ENCODE measurements at regions not wholly inside any gene's neighbourhood (a gene's known extent, or its start where the extent isn't known, plus 50 kb on each side); places are given as distances from the start of the nearest gene placed in this dataset.

DNA sequence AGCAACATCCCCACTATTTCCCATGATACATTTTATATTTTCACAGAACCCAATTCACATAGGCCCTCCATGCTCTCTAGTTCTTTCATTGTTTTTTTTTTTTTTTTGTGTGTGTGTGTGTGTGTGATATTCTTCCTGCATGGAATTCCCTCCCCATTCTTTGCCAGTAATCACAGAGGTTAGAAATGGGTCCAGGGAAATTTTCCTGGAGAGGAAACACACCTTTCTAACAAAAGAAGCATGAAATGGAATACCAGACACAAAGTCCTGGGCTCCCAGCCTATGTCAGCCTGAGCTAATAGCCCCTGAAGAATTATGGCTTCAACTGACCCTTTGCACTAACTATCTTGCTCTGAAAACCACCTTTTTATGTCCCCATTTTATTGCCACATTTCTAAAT is 194.2 kb upstream of the NT5E start:
- DNase-seq = no peak
- Histone ChIP-seq H3K23ac (ENCODE audit: insufficient read length, low read depth, low read length) (no peak overlapping the region), H3K9me3 (ENCODE audit: control insufficient read depth, low read depth, low read length) (no peaks in the 10 kb centered on the region), H3K56ac (ENCODE audit: insufficient read length, low read depth, low read length) (no peak overlapping the region), H4K20me1 (ENCODE audit: control insufficient read depth, insufficient read depth, insufficient read length) (no peaks in the 10 kb centered on the region), H3K4ac (ENCODE audit: low read depth, low read length) (no peak overlapping the region), H2BK120ac (ENCODE audit: low read depth, low read length, poor library complexity, severe bottlenecking) (no peak overlapping the region), H3K18ac (ENCODE audit: insufficient read length, low read depth, low read length) (no peak overlapping the region), H3K27ac (ENCODE audit: insufficient read length, low read depth, low read length) (no peak overlapping the region), H3K9ac (ENCODE audit: extremely low read depth, insufficient read length, low read length) (no peak overlapping the region), H2AFZ (ENCODE audit: low read length) (no peak overlapping the region), H3K14ac (ENCODE audit: insufficient read depth, low read length) (no peak overlapping the region), H4K5ac (ENCODE audit: insufficient read length, low read depth, low read length) (no peak overlapping the region), H2AK5ac (ENCODE audit: insufficient read length, low read length) (no peak overlapping the region), H3K79me2 (ENCODE audit: insufficient read depth, low read length) (no peaks in the 10 kb centered on the region), H3K23me2 (ENCODE audit: insufficient read length, low read depth, low read length, poor library complexity, severe bottlenecking) (no peaks in the 10 kb centered on the region), H2BK5ac (ENCODE audit: insufficient read length, low read length) (no peak overlapping the region), H2BK12ac (ENCODE audit: insufficient read length, low read depth, low read length) (no peak overlapping the region), H2BK20ac (ENCODE audit: low read depth, low read length, poor library complexity, severe bottlenecking) (no peak overlapping the region), H3K4me1 (ENCODE audit: insufficient read depth, low read length) (no peaks in the 10 kb centered on the region), H2BK15ac (ENCODE audit: low read depth, low read length) (no peak overlapping the region), H4K91ac (ENCODE audit: insufficient read length, low read depth, low read length) (no peak overlapping the region), H3K4me2 (ENCODE audit: insufficient read depth, insufficient read length, low read length) (no peak overlapping the region), H4K8ac (replicated peaks; ENCODE audit: insufficient read length, low read depth, low read length) (no peak overlapping the region), H3T11ph (ENCODE audit: low read length) (no peak overlapping the region), H3K27me3 (ENCODE audit: insufficient read depth, low read length) (no peaks in the 10 kb centered on the region), H3K79me1 (ENCODE audit: insufficient read depth, low read depth, low read length, poor library complexity, severe bottlenecking) (no peaks in the 10 kb centered on the region)
- Mint-ChIP-seq H3K4me1 (peaks cover 5 to 15% of the 10 kb centered on the region in 2 experiments; a peak in 3 of 4 replicates), H3K9me3 (peaks cover 4 to 5% of the 10 kb centered on the region in 2 experiments; a peak in 3 of 5 replicates), H3K27ac (no peak overlapping the region), H3K36me3 (ENCODE audit: insufficient read depth in 1 of 3, low read depth in 3 of 3) (peaks cover 2 to 6% (median 5%) of the 10 kb centered on the region in 3 experiments; a peak in 1 of 7 replicates), H3K4me3 (no peak overlapping the region), H3K27me3 (ENCODE audit: low read depth) (no peaks in the 10 kb centered on the region)
- TF ChIP-seq, protein P1, sequence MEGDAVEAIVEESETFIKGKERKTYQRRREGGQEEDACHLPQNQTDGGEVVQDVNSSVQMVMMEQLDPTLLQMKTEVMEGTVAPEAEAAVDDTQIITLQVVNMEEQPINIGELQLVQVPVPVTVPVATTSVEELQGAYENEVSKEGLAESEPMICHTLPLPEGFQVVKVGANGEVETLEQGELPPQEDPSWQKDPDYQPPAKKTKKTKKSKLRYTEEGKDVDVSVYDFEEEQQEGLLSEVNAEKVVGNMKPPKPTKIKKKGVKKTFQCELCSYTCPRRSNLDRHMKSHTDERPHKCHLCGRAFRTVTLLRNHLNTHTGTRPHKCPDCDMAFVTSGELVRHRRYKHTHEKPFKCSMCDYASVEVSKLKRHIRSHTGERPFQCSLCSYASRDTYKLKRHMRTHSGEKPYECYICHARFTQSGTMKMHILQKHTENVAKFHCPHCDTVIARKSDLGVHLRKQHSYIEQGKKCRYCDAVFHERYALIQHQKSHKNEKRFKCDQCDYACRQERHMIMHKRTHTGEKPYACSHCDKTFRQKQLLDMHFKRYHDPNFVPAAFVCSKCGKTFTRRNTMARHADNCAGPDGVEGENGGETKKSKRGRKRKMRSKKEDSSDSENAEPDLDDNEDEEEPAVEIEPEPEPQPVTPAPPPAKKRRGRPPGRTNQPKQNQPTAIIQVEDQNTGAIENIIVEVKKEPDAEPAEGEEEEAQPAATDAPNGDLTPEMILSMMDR (conservative IDR thresholded peaks at IDR 0.05) = no peak

Data from H9 (cell line).